BLaER1 (cell line): ENCODE measurements at regions not wholly inside any gene's neighbourhood (a gene's known extent, or its start where the extent isn't known, plus 50 kb on each side); places are given as distances from the start of the nearest gene placed in this dataset.

ENCODE experiments used
- H3K27ac ChIP-seq: shearing (Covaris generic); formaldehyde crosslinking; 2 replicates; pipeline ENCODE4 v1.8.1; 2022
- H3K27me3 ChIP-seq: shearing (Covaris generic); formaldehyde crosslinking; 2 replicates; pipeline ENCODE4 v1.8.1; 2022
- H3K36me3 ChIP-seq: shearing (Covaris generic); formaldehyde crosslinking; 2 replicates; pipeline ENCODE4 v1.8.1; 2022
- H3K4me1 ChIP-seq: shearing (Covaris generic); formaldehyde crosslinking; 2 replicates; pipeline ENCODE4 v1.8.1; 2022
- H3K4me2 ChIP-seq: shearing (Covaris generic); formaldehyde crosslinking; 2 replicates; pipeline ENCODE4 v1.8.1; 2022
- H3K4me3 ChIP-seq: shearing (Covaris generic); formaldehyde crosslinking; 2 replicates; pipeline ENCODE4 v1.8.1; 2022
- H3K9ac ChIP-seq: shearing (Covaris generic); formaldehyde crosslinking; 2 replicates; pipeline ENCODE4 v1.8.1; 2022
- H3K9me3 ChIP-seq: shearing (Covaris generic); formaldehyde crosslinking; 2 replicates; pipeline ENCODE4 v1.8.1; 2022
- H4K20me1 ChIP-seq: shearing (Covaris generic); formaldehyde crosslinking; 2 replicates; pipeline ENCODE4 v1.8.1; 2022
- Cebpa-rat ChIP-seq: shearing (Covaris generic); IDR thresholded peaks from 2 replicates; pipeline ENCODE4 v1.8.1; 2022

GRCh38 chr13:44207476-44207875 is 166.1 kb upstream of the SERP2 start:
- no peaks in the 10 kb centered on the region for H4K20me1 ChIP-seq
- no peaks in the 10 kb centered on the region for H3K4me1 ChIP-seq
- H3K9me3 ChIP-seq = peaks cover 16% of the 10 kb centered on the region
- H3K4me3 ChIP-seq = no peak overlapping the region
- no peak for TF ChIP-seq Cebpa-rat
- no peak overlapping the region for H3K27ac ChIP-seq
- no peak overlapping the region for H3K9ac ChIP-seq
- no peaks in the 10 kb centered on the region for H3K36me3 ChIP-seq
- no peaks in the 10 kb centered on the region for H3K27me3 ChIP-seq
- no peak overlapping the region for H3K4me2 ChIP-seq

GRCh38 chr13:44210525-44210924 is 163.1 kb upstream of the SERP2 start:
- H3K4me3 ChIP-seq = no peak overlapping the region
- peaks cover 16% of the 10 kb centered on the region for H3K9me3 ChIP-seq
- H3K4me2 ChIP-seq = no peak overlapping the region
- no peaks in the 10 kb centered on the region for H3K36me3 ChIP-seq
- H3K27me3 ChIP-seq = no peaks in the 10 kb centered on the region
- H3K9ac ChIP-seq = no peak overlapping the region
- TF ChIP-seq Cebpa-rat = no peak
- no peak overlapping the region for H3K27ac ChIP-seq
- no peaks in the 10 kb centered on the region for H4K20me1 ChIP-seq
- no peaks in the 10 kb centered on the region for H3K4me1 ChIP-seq

GRCh38 chr13:44211286-44211685 is 162.3 kb upstream of the SERP2 start:
- H3K4me3 ChIP-seq = no peak overlapping the region
- peaks cover 8% of the 10 kb centered on the region for H3K9me3 ChIP-seq
- H4K20me1 ChIP-seq = no peaks in the 10 kb centered on the region
- no peaks in the 10 kb centered on the region for H3K27me3 ChIP-seq
- H3K4me1 ChIP-seq = no peaks in the 10 kb centered on the region
- H3K4me2 ChIP-seq = no peak overlapping the region
- no peak for TF ChIP-seq Cebpa-rat
- no peak overlapping the region for H3K27ac ChIP-seq
- no peak overlapping the region for H3K9ac ChIP-seq
- H3K36me3 ChIP-seq = no peaks in the 10 kb centered on the region

GRCh38 chr13:44211704-44212346 is 161.8 kb upstream of the SERP2 start:
- no peak for TF ChIP-seq Cebpa-rat
- Histone ChIP-seq H3K4me3 (no peak overlapping the region), H3K27me3 (no peaks in the 10 kb centered on the region), H3K4me2 (no peak overlapping the region), H4K20me1 (no peaks in the 10 kb centered on the region), H3K9ac (no peak overlapping the region), H3K36me3 (no peaks in the 10 kb centered on the region), H3K4me1 (no peaks in the 10 kb centered on the region), H3K9me3 (peaks cover 3% of the 10 kb centered on the region), H3K27ac (no peak overlapping the region)

GRCh38 chr13:44212633-44213396 is 160.8 kb upstream of the SERP2 start:
- TF ChIP-seq Cebpa-rat = no peak
- no peaks in the 10 kb centered on the region for H3K4me1 ChIP-seq
- H3K36me3 ChIP-seq = no peaks in the 10 kb centered on the region
- H3K9me3 ChIP-seq = peaks cover 1% of the 10 kb centered on the region; the same call in 1 of the 2 replicates
- no peaks in the 10 kb centered on the region for H3K27me3 ChIP-seq
- H3K4me3 ChIP-seq = no peak overlapping the region
- no peaks in the 10 kb centered on the region for H4K20me1 ChIP-seq
- no peak overlapping the region for H3K9ac ChIP-seq
- H3K4me2 ChIP-seq = no peak overlapping the region
- no peak overlapping the region for H3K27ac ChIP-seq

GRCh38 chr13:44218501-44219240 is 155.0 kb upstream of the SERP2 start:
- Histone ChIP-seq H3K9ac (no peak overlapping the region), H3K4me3 (no peak overlapping the region), H3K27ac (no peak overlapping the region), H3K9me3 (no peaks in the 10 kb centered on the region), H3K27me3 (no peaks in the 10 kb centered on the region), H4K20me1 (no peaks in the 10 kb centered on the region), H3K36me3 (no peaks in the 10 kb centered on the region), H3K4me1 (peaks cover 38% of the 10 kb centered on the region), H3K4me2 (peak overlapping the region; percentile 82; the same call in 1 of the 2 replicates)
- no peak for TF ChIP-seq Cebpa-rat

- Histone ChIP-seq H3K9me3 (peaks cover 3% of the 10 kb centered on the region; the same call in 1 of the 2 replicates), H4K20me1 (no peaks in the 10 kb centered on the region), H3K9ac (peak overlapping the region; percentile 39; the same call in 1 of the 2 replicates), H3K36me3 (no peaks in the 10 kb centered on the region), H3K4me2 (peak overlapping the region; percentile 82), H3K27ac (peak overlapping the region; percentile 70; the same call in 1 of the 2 replicates), H3K27me3 (no peaks in the 10 kb centered on the region), H3K4me3 (0 out of 2 replicates have a peak overlapping the region, but pooled peaks have one; percentile 3), H3K4me1 (peaks cover 45% of the 10 kb centered on the region)
- TF ChIP-seq Cebpa-rat = no peak
Observed at GRCh38 chr13:44219577-44220548, 153.8 kb upstream of the SERP2 start.

GRCh38 chr13:44220948-44221347 is 152.7 kb upstream of the SERP2 start:
- Histone ChIP-seq H3K4me1 (peaks cover 46% of the 10 kb centered on the region), H3K9me3 (peaks cover 14% of the 10 kb centered on the region), H3K36me3 (no peaks in the 10 kb centered on the region), H3K27ac (peak overlapping the region; percentile 70; the same call in 1 of the 2 replicates), H4K20me1 (no peaks in the 10 kb centered on the region), H3K27me3 (no peaks in the 10 kb centered on the region), H3K4me3 (no peak overlapping the region), H3K4me2 (peak overlapping the region; percentile 82), H3K9ac (peak overlapping the region; percentile 39; the same call in 1 of the 2 replicates)
- peak; percentile 48; the same call in 1 of the 2 replicates for TF ChIP-seq Cebpa-rat

GRCh38 chr13:44221657-44222056 is 152.0 kb upstream of the SERP2 start:
- Histone ChIP-seq H3K4me1 (peaks cover 46% of the 10 kb centered on the region), H3K4me3 (no peak overlapping the region), H3K4me2 (peak overlapping the region; percentile 82), H3K9me3 (peaks cover 16% of the 10 kb centered on the region), H3K27ac (no peak overlapping the region; the same call in 1 of the 2 replicates), H3K36me3 (no peaks in the 10 kb centered on the region), H4K20me1 (no peaks in the 10 kb centered on the region), H3K9ac (no peak overlapping the region), H3K27me3 (no peaks in the 10 kb centered on the region)
- TF ChIP-seq Cebpa-rat = no peak
